ENCODE measurements at regions not wholly inside any gene's neighbourhood (a gene's known extent, or its start where the extent isn't known, plus 50 kb on each side); places are given as distances from the start of the nearest gene placed in this dataset.

DNA sequence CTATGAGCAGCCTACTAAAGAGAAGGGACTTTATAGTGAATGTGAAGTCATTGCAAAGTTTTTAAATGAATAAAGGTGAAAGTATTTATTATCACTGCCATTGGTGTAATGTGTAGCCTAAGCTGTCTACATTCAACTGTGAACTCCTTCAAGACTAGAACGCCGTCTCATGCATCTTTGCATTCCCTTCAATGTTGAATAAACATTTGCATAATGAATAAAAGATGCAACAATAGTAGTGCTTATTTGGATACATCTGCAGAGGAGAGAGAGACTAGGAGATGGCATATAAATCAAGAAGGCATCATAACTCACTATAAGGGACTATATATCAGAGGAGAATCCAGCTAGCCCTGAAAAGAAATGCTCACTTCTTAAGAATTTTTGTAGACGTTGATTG is 1623.8 kb upstream of the TENM3 start:
- no peaks in the 10 kb centered on the region for H3K27me3 ChIP-seq
- no peaks in the 10 kb centered on the region for H3K4me1 ChIP-seq
- no peaks in the 10 kb centered on the region for H3K9me3 ChIP-seq
- 68% methylated on average over 3 of the region's 3 CpGs for WGBS
- H3K27ac ChIP-seq = no peak overlapping the region
- no peak overlapping the region for H3K4me3 ChIP-seq
- TF ChIP-seq POLR2AphosphoS5 (IDR thresholded peaks at IDR 0.05) (no peak), EP300 (IDR thresholded peaks at IDR 0.05) (no peak), POLR2A (IDR thresholded peaks at IDR 0.05) (no peak)
- TF ChIP-seq, protein P1, sequence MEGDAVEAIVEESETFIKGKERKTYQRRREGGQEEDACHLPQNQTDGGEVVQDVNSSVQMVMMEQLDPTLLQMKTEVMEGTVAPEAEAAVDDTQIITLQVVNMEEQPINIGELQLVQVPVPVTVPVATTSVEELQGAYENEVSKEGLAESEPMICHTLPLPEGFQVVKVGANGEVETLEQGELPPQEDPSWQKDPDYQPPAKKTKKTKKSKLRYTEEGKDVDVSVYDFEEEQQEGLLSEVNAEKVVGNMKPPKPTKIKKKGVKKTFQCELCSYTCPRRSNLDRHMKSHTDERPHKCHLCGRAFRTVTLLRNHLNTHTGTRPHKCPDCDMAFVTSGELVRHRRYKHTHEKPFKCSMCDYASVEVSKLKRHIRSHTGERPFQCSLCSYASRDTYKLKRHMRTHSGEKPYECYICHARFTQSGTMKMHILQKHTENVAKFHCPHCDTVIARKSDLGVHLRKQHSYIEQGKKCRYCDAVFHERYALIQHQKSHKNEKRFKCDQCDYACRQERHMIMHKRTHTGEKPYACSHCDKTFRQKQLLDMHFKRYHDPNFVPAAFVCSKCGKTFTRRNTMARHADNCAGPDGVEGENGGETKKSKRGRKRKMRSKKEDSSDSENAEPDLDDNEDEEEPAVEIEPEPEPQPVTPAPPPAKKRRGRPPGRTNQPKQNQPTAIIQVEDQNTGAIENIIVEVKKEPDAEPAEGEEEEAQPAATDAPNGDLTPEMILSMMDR (IDR thresholded peaks at IDR 0.05) = no peak
- no peak for DNase-seq (ENCODE audit: low spot score in 2 of 2)
- no peaks in the 10 kb centered on the region for H3K36me3 ChIP-seq

DNA sequence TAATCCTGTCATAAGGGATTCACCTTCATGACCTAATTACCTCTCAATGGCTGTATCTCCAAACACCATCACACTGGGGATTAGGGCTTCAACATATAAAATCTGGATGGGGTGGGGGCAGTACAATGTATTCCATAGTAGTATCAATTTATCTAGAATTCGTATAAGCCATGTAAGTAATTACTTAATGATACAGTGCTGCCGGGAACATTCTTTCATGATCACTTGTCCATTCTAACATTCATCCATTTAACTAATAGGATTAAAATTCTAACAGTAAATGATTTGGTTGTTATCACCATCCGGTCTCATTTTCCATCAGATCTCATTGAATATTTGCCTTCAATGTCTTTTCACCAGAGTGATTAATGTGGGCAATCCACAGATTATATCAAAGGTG is 1620.9 kb upstream of the TENM3 start:
- TF ChIP-seq POLR2AphosphoS5 (IDR thresholded peaks at IDR 0.05) = no peak
- no peak for TF ChIP-seq EP300 (IDR thresholded peaks at IDR 0.05)
- TF ChIP-seq, protein P1 (IDR thresholded peaks at IDR 0.05) = no peak
- TF ChIP-seq POLR2A (IDR thresholded peaks at IDR 0.05) = no peak
- Histone ChIP-seq H3K4me3 (no peak overlapping the region), H3K27me3 (no peaks in the 10 kb centered on the region), H3K9me3 (no peaks in the 10 kb centered on the region), H3K27ac (no peak overlapping the region), H3K36me3 (no peaks in the 10 kb centered on the region), H3K4me1 (no peaks in the 10 kb centered on the region)
- 89% methylated on average over 3 of the region's 3 CpGs for WGBS
- no peak for DNase-seq (ENCODE audit: low spot score in 2 of 2)

DNA sequence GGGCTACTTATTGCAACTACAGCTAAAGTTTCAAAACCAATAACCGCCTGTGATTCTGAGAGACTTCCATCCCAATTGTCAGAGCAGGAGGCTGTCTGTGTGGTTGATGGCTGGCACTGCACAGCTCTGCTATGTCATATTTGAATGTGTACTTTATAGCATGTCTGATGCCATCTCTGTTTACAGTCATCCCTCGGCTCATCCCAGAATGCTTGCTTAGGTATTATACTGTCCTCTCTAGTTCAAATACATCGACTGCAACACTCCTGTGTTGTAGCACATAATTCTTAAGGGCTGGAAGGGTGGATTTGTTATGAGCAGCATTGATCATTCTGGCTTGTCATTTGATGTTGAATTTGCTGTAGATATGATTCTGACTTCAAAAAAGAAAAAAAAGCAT is 1617.5 kb upstream of the TENM3 start:
- WGBS = 83% methylated on average over 3 of the region's 3 CpGs
- Histone ChIP-seq H3K36me3 (no peaks in the 10 kb centered on the region), H3K4me1 (no peaks in the 10 kb centered on the region), H3K27me3 (no peaks in the 10 kb centered on the region), H3K27ac (no peak overlapping the region), H3K4me3 (no peak overlapping the region), H3K9me3 (no peaks in the 10 kb centered on the region)
- DNase-seq (ENCODE audit: low spot score in 2 of 2) = no peak
- TF ChIP-seq, protein P1 (IDR thresholded peaks at IDR 0.05) = no peak
- no peak for TF ChIP-seq EP300 (IDR thresholded peaks at IDR 0.05)
- no peak for TF ChIP-seq POLR2A (IDR thresholded peaks at IDR 0.05)
- TF ChIP-seq POLR2AphosphoS5 (IDR thresholded peaks at IDR 0.05) = no peak

DNA sequence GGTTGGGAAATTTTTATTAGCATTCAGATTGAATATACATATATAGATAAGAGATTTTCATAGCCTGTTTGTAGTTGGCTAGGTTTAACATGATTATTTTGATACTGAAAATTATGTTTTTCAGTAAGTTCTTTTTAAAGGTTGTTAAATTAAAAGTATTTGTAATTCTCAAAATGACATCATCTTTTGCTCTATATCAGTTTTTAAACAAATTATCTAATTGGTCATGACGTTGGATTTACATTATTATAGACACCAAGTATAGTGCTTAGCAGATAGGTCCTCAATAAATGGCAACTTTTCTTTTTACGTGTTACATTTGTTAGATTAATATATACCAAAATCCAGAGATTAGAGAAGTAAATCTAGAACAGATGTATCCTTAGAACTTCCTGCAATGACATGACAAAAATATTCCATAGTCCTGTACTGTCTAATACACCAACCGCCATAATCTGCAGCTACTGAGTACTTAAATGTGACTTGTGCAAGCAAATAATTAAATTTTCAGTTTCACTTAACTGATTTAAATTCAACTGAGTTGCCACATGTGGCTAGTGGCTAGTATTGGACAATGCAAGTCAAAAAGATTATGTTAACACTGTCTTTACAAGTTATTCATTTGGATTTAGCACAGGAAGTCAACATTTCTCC is 1613.1 kb upstream of the TENM3 start:
- H3K4me3 ChIP-seq = no peak overlapping the region
- no peaks in the 10 kb centered on the region for H3K27me3 ChIP-seq
- no peaks in the 10 kb centered on the region for H3K4me1 ChIP-seq
- no peaks in the 10 kb centered on the region for H3K9me3 ChIP-seq
- TF ChIP-seq POLR2AphosphoS5 (IDR thresholded peaks at IDR 0.05) (no peak), POLR2A (IDR thresholded peaks at IDR 0.05) (no peak), EP300 (IDR thresholded peaks at IDR 0.05) (no peak)
- TF ChIP-seq, protein P1 (IDR thresholded peaks at IDR 0.05) = no peak
- no peak overlapping the region for H3K27ac ChIP-seq
- 63% methylated on average over 3 of the region's 3 CpGs for WGBS
- no peaks in the 10 kb centered on the region for H3K36me3 ChIP-seq
- no peak for DNase-seq (ENCODE audit: low spot score in 2 of 2)

DNA sequence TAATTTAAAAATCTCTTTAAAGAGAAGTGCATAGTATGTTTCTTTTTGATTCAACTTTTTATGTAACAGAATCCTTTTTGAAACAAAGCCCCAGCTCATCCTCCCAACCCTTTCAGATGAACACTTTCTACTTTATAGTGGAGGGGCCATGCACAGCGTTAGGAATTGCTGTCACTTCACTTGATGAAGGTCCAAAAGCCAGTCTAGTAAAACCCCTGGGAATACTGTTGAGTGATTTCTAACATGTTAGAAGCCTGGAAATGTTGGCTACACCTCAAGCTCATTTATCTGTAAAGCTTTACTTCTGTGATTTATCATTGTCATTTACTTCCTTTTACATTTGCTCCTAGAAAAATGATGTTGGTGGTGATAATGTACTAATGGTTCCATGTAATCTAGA is 1608.9 kb upstream of the TENM3 start:
- Histone ChIP-seq H3K9me3 (no peaks in the 10 kb centered on the region), H3K4me3 (no peak overlapping the region), H3K27ac (no peak overlapping the region), H3K27me3 (no peaks in the 10 kb centered on the region), H3K4me1 (no peaks in the 10 kb centered on the region), H3K36me3 (no peaks in the 10 kb centered on the region)
- WGBS = 17% methylated on average over 1 of the region's 1 CpG
- DNase-seq (ENCODE audit: low spot score in 2 of 2) = no peak
- TF ChIP-seq POLR2AphosphoS5 (IDR thresholded peaks at IDR 0.05) = no peak
- TF ChIP-seq POLR2A (IDR thresholded peaks at IDR 0.05) = no peak
- TF ChIP-seq, protein P1 (IDR thresholded peaks at IDR 0.05) = no peak
- no peak for TF ChIP-seq EP300 (IDR thresholded peaks at IDR 0.05)
